ENCODE measurements at regions not wholly inside any gene's neighbourhood (a gene's known extent, or its start where the extent isn't known, plus 50 kb on each side); places are given as distances from the start of the nearest gene placed in this dataset.
"Not testable (repeated sequence)": the region's sequence is repeated elsewhere in the genome, so short reads cannot be mapped to it uniquely, and the experiment has no call there.

- Histone ChIP-seq H3K27me3 (ENCODE audit: low read depth, low read length) (no peaks in the 10 kb centered on the region), H3K27ac (ENCODE audit: low read length) (no peak overlapping the region), H3K4me3 (ENCODE audit: low read depth in 1 of 2, low read length in 2 of 2) (no peak overlapping the region), H3K4me1 (ENCODE audit: control insufficient read depth in 1 of 2, insufficient read depth in 2 of 2, low read length in 2 of 2) (no peaks in the 10 kb centered on the region), H3K36me3 (ENCODE audit: control insufficient read depth in 1 of 2, insufficient read depth in 2 of 2, low read length in 2 of 2) (no peaks in the 10 kb centered on the region), H3K9me3 (ENCODE audit: control insufficient read depth in 1 of 2, low read length in 2 of 2) (no peaks in the 10 kb centered on the region)
Measured at GRCh38 chr7:131933751-131934289, 377.4 kb upstream of the PODXL start.

- H3K36me3 ChIP-seq (ENCODE audit: control insufficient read depth in 1 of 2, insufficient read depth in 2 of 2, low read length in 2 of 2); H3K27ac ChIP-seq (ENCODE audit: low read length); H3K4me3 ChIP-seq (ENCODE audit: low read depth in 1 of 2, low read length in 2 of 2); H3K4me1 ChIP-seq (ENCODE audit: control insufficient read depth in 1 of 2, insufficient read depth in 2 of 2, low read length in 2 of 2); H3K27me3 ChIP-seq (ENCODE audit: low read depth, low read length); H3K9me3 ChIP-seq (ENCODE audit: control insufficient read depth in 1 of 2, low read length in 2 of 2): not testable (repeated sequence)
Measured at GRCh38 chr7:131933219-131933618, 376.8 kb upstream of the PODXL start.

- Histone ChIP-seq H3K36me3 (ENCODE audit: control insufficient read depth in 1 of 2, insufficient read depth in 2 of 2, low read length in 2 of 2) (no peaks in the 10 kb centered on the region), H3K27ac (ENCODE audit: low read length) (no peak overlapping the region), H3K27me3 (ENCODE audit: low read depth, low read length) (no peaks in the 10 kb centered on the region), H3K4me1 (ENCODE audit: control insufficient read depth in 1 of 2, insufficient read depth in 2 of 2, low read length in 2 of 2) (no peaks in the 10 kb centered on the region), H3K4me3 (ENCODE audit: low read depth in 1 of 2, low read length in 2 of 2) (no peak overlapping the region), H3K9me3 (ENCODE audit: control insufficient read depth in 1 of 2, low read length in 2 of 2) (no peaks in the 10 kb centered on the region)
Measured at GRCh38 chr7:131932271-131932670, 375.8 kb upstream of the PODXL start.

- H3K4me3 ChIP-seq (ENCODE audit: low read depth in 1 of 2, low read length in 2 of 2), result no peak overlapping the region
- no peak overlapping the region for H3K27ac ChIP-seq (ENCODE audit: low read length)
- H3K9me3 ChIP-seq (ENCODE audit: control insufficient read depth in 1 of 2, low read length in 2 of 2), result no peaks in the 10 kb centered on the region
- H3K27me3 ChIP-seq (ENCODE audit: low read depth, low read length), result no peaks in the 10 kb centered on the region
- no peaks in the 10 kb centered on the region for H3K4me1 ChIP-seq (ENCODE audit: control insufficient read depth in 1 of 2, insufficient read depth in 2 of 2, low read length in 2 of 2)
- H3K36me3 ChIP-seq (ENCODE audit: control insufficient read depth in 1 of 2, insufficient read depth in 2 of 2, low read length in 2 of 2), result no peaks in the 10 kb centered on the region
Measured at GRCh38 chr7:131931370-131931769, 374.9 kb upstream of the PODXL start.

GRCh38 chr7:131929632-131930031 is 373.2 kb upstream of the PODXL start:
- H3K9me3 ChIP-seq (ENCODE audit: control insufficient read depth in 1 of 2, low read length in 2 of 2), result no peaks in the 10 kb centered on the region
- no peak overlapping the region for H3K4me3 ChIP-seq (ENCODE audit: low read depth in 1 of 2, low read length in 2 of 2)
- H3K27me3 ChIP-seq (ENCODE audit: low read depth, low read length), result no peaks in the 10 kb centered on the region
- H3K36me3 ChIP-seq (ENCODE audit: control insufficient read depth in 1 of 2, insufficient read depth in 2 of 2, low read length in 2 of 2), result no peaks in the 10 kb centered on the region
- H3K4me1 ChIP-seq (ENCODE audit: control insufficient read depth in 1 of 2, insufficient read depth in 2 of 2, low read length in 2 of 2), result no peaks in the 10 kb centered on the region
- no peak overlapping the region for H3K27ac ChIP-seq (ENCODE audit: low read length)

- H3K9me3 ChIP-seq (ENCODE audit: control insufficient read depth in 1 of 2, low read length in 2 of 2), result no peaks in the 10 kb centered on the region
- H3K36me3 ChIP-seq (ENCODE audit: control insufficient read depth in 1 of 2, insufficient read depth in 2 of 2, low read length in 2 of 2), result no peaks in the 10 kb centered on the region
- no peak overlapping the region for H3K27ac ChIP-seq (ENCODE audit: low read length)
- no peaks in the 10 kb centered on the region for H3K27me3 ChIP-seq (ENCODE audit: low read depth, low read length)
- H3K4me1 ChIP-seq (ENCODE audit: control insufficient read depth in 1 of 2, insufficient read depth in 2 of 2, low read length in 2 of 2), result no peaks in the 10 kb centered on the region
- H3K4me3 ChIP-seq (ENCODE audit: low read depth in 1 of 2, low read length in 2 of 2), result no peak overlapping the region
Measured at GRCh38 chr7:131927770-131928423, 371.5 kb upstream of the PODXL start.

GRCh38 chr7:131925636-131926035 is 369.2 kb upstream of the PODXL start:
- no peaks in the 10 kb centered on the region for H3K36me3 ChIP-seq (ENCODE audit: control insufficient read depth in 1 of 2, insufficient read depth in 2 of 2, low read length in 2 of 2)
- H3K4me3 ChIP-seq (ENCODE audit: low read depth in 1 of 2, low read length in 2 of 2), result no peak overlapping the region
- H3K9me3 ChIP-seq (ENCODE audit: control insufficient read depth in 1 of 2, low read length in 2 of 2), result no peaks in the 10 kb centered on the region
- H3K27me3 ChIP-seq (ENCODE audit: low read depth, low read length), result no peaks in the 10 kb centered on the region
- H3K4me1 ChIP-seq (ENCODE audit: control insufficient read depth in 1 of 2, insufficient read depth in 2 of 2, low read length in 2 of 2), result no peaks in the 10 kb centered on the region
- H3K27ac ChIP-seq (ENCODE audit: low read length), result no peak overlapping the region

GRCh38 chr7:131924857-131925256 is 368.4 kb upstream of the PODXL start:
- no peaks in the 10 kb centered on the region for H3K27me3 ChIP-seq (ENCODE audit: low read depth, low read length)
- H3K27ac ChIP-seq (ENCODE audit: low read length), result no peak overlapping the region
- no peaks in the 10 kb centered on the region for H3K4me1 ChIP-seq (ENCODE audit: control insufficient read depth in 1 of 2, insufficient read depth in 2 of 2, low read length in 2 of 2)
- no peaks in the 10 kb centered on the region for H3K36me3 ChIP-seq (ENCODE audit: control insufficient read depth in 1 of 2, insufficient read depth in 2 of 2, low read length in 2 of 2)
- no peaks in the 10 kb centered on the region for H3K9me3 ChIP-seq (ENCODE audit: control insufficient read depth in 1 of 2, low read length in 2 of 2)
- no peak overlapping the region for H3K4me3 ChIP-seq (ENCODE audit: low read depth in 1 of 2, low read length in 2 of 2)

- H3K4me3 ChIP-seq (ENCODE audit: low read depth in 1 of 2, low read length in 2 of 2); H3K27ac ChIP-seq (ENCODE audit: low read length); H3K36me3 ChIP-seq (ENCODE audit: control insufficient read depth in 1 of 2, insufficient read depth in 2 of 2, low read length in 2 of 2); H3K4me1 ChIP-seq (ENCODE audit: control insufficient read depth in 1 of 2, insufficient read depth in 2 of 2, low read length in 2 of 2); H3K9me3 ChIP-seq (ENCODE audit: control insufficient read depth in 1 of 2, low read length in 2 of 2); H3K27me3 ChIP-seq (ENCODE audit: low read depth, low read length): not testable (repeated sequence)
Measured at GRCh38 chr7:131922948-131923347, 366.5 kb upstream of the PODXL start.

GRCh38 chr7:131921016-131921415 is 364.6 kb upstream of the PODXL start:
- no peak overlapping the region for H3K4me3 ChIP-seq (ENCODE audit: low read depth in 1 of 2, low read length in 2 of 2)
- H3K27ac ChIP-seq (ENCODE audit: low read length), result no peak overlapping the region
- no peaks in the 10 kb centered on the region for H3K27me3 ChIP-seq (ENCODE audit: low read depth, low read length)
- no peaks in the 10 kb centered on the region for H3K36me3 ChIP-seq (ENCODE audit: control insufficient read depth in 1 of 2, insufficient read depth in 2 of 2, low read length in 2 of 2)
- H3K9me3 ChIP-seq (ENCODE audit: control insufficient read depth in 1 of 2, low read length in 2 of 2), result no peaks in the 10 kb centered on the region
- no peaks in the 10 kb centered on the region for H3K4me1 ChIP-seq (ENCODE audit: control insufficient read depth in 1 of 2, insufficient read depth in 2 of 2, low read length in 2 of 2)

- H3K9me3 ChIP-seq (ENCODE audit: control insufficient read depth in 1 of 2, low read length in 2 of 2), result no peaks in the 10 kb centered on the region
- H3K4me3 ChIP-seq (ENCODE audit: low read depth in 1 of 2, low read length in 2 of 2), result no peak overlapping the region
- H3K4me1 ChIP-seq (ENCODE audit: control insufficient read depth in 1 of 2, insufficient read depth in 2 of 2, low read length in 2 of 2), result no peaks in the 10 kb centered on the region
- no peaks in the 10 kb centered on the region for H3K36me3 ChIP-seq (ENCODE audit: control insufficient read depth in 1 of 2, insufficient read depth in 2 of 2, low read length in 2 of 2)
- no peak overlapping the region for H3K27ac ChIP-seq (ENCODE audit: low read length)
- H3K27me3 ChIP-seq (ENCODE audit: low read depth, low read length), result no peaks in the 10 kb centered on the region
Measured at GRCh38 chr7:131919920-131920709, 363.7 kb upstream of the PODXL start.
